KBM-7 (cell line): ENCODE measurements at regions not wholly inside any gene's neighbourhood (a gene's known extent, or its start where the extent isn't known, plus 50 kb on each side); places are given as distances from the start of the nearest gene placed in this dataset.

Source experiments
- DNase-seq: peaks from one replicate; pipeline ENCODE4 v3.0.0-alpha.2; 2015
- in situ Hi-C: fragments of 300-500 bp; cut with MboI; formaldehyde crosslinking; loops from 2 replicates; pipeline ENCODE4 v1.14.3; 2020; ENCODE audit warnings: low sequenced_read_pairs, low pct_unique_long_range_greater_than_20kb, mixed read lengths

DNA sequence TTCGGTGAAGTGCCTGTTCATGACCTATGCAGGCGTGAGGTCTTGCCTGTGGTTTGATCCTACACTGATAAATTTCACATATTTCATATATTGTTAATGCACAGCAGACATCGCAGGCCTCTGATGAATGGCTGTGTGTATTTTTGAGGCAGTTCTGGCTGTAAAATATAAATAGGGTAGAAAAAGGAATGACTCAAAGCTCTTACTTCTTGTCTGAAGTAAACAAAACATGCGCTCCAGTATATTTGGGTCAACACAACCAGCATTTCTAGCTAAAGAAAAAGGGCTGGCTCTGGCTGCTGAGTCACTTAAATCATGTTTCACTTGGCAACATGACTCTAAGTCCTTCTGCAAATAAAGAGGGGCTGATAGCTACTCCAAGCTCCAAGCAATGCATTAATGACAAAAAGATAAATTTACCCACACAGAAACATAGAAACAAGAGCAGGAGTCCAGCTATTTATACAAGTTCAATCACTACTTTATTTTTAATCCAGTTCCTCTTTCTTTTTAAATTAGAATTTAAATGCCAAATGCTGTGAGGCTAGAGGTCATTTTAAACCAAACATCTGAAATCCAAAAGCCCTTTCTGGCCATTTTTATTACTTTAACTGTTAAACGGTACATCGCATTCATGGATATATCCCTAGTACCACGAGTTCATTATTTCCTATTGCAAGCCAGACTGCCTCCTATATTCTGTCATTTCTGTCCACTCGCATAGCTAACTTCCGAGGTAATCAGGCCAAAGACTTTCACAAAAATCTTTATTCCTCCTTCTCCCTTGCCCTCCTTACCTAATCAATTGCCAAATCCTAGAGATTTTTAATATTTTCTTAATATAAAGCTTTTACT lies 54.3 kb upstream of the TMCC3 start:
- in situ Hi-C loops = no loop called here
- no peak for DNase-seq

DNA sequence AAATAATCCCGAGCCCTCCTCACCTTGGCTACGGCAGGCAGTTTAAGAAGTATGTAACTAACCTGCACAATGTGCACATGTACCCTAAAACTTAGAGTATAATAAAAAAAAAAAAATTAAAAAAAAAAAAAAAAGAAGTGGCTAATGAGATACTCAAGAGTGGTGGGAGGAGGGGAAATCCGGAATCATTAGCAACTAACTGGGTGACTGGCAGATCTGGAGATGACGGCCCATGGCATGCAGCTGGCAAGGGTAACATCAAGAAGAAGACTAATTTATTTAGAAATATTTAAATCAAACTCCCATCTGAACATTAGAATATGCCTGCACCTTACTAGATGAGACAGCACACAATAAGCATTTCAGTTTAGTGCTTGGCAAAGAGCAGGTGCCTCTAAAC lies 52.3 kb upstream of the TMCC3 start:
- in situ Hi-C loops = no loop called here
- no peak for DNase-seq

DNA sequence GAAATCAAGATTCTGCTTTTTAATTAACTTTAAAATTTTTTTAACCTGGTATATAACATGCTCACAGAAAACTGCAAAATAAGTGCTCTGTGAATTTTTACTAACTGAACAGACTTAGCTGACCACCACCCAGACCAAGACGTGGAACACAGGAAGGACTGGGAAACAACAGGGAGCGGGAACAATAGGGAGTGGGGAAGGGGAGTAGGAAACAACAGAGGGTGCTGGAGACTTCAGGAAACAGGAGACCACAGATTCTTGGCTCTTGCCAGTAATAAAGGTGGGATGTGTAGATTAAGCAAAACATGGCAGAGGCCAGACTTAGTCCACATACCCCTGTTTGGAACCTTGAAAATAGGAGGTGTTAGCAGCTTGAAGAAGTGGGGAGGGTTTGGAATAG lies 51.4 kb upstream of the TMCC3 start:
- in situ Hi-C loops = no loop called here

DNA sequence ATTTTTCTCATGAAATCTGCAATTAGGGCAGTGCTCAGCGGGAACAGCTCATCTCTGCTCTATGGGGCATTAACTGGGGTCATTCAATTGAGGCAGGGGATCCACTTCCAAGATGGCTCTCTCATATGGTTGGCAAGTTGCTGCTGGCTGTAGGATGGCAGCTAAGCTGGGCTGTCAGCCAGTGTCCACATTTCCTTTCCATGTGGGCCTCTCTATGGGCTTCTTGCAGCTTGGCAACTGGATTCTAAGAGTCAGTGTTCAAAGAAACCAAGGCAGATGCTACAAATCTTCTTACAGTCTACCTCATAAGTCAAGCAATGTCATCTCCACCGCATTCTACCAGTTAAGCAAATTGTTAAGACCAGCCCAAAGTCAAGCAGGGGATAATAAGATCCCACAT lies 50.3 kb upstream of the TMCC3 start:
- in situ Hi-C loops = no loop called here
- no peak for DNase-seq

More for the DNA sequence above, 51.4 kb upstream of the TMCC3 start:
- DNase-seq = no peak
